GM12878 (cell line): ENCODE measurements at regions not wholly inside any gene's neighbourhood (a gene's known extent, or its start where the extent isn't known, plus 50 kb on each side); places are given as distances from the start of the nearest gene placed in this dataset.

ENCODE experiments used
- ATAC-seq: fragments of 200-7000 bp; cut with Tn5 transposase; 3 replicates; pipeline ENCODE4 v1.9.1; 2020; ENCODE audit warnings: mild to moderate bottlenecking, moderate library complexity
- BruUV-seq: library from RNA; stranded (reverse); fragments of 400-500 nt; replicated peaks from 2 replicates; lab custom pipeline; 2021; lab: Mats Ljungman, UMichigan
- CTCF ChIA-PET: fragments of 300-600 bp; sonication (Branson Sonifier 250); formaldehyde crosslinking; extraction: SDS; loops from one replicate; lab custom pipeline; 2021; ENCODE audit warnings: inconsistent platforms; lab: Yijun Ruan, JAX
- POLR2A ChIA-PET: fragments of 350-600 bp; formaldehyde crosslinking; extraction: SDS; loops from one replicate; lab custom pipeline; 2021; ENCODE audit warnings: inconsistent platforms; lab: Charles Lee
- RAD21 ChIA-PET: fragments of 300-600 bp; sonication (Branson Sonifier 250); formaldehyde crosslinking; loops from one replicate; lab custom pipeline; 2023; ENCODE audit warnings: antibody characterized with exemption; ENCODE audit not compliant: unreplicated experiment; lab: Charles Lee
- SMC1A ChIA-PET: fragments of 300-600 bp; sonication (Branson Sonifier 250); formaldehyde crosslinking; loops from one replicate; lab custom pipeline; 2023; ENCODE audit not compliant: unreplicated experiment, uncharacterized antibody; lab: Charles Lee
- DNase-seq: peaks from one replicate; pipeline ENCODE4 v3.0.0-alpha.2; 2011; ENCODE audit warnings: low read depth, low spot score
- FAIRE-seq: peaks from 3 replicates; lab custom pipeline; 2011; peaks lifted over from hg19 to GRCh38; lab: Jason Lieb, UNC
- H2AFZ ChIP-seq: 2 replicates; pipeline ENCODE4 v1.6.0; 2011; ENCODE audit warnings: low read depth, low read length, control low read depth; ENCODE audit not compliant: control insufficient read depth
- H3K27ac ChIP-seq: 2 replicates; pipeline ENCODE4 v1.5.1; 2011; ENCODE audit warnings: control low read depth; ENCODE audit not compliant: control insufficient read depth, insufficient read depth
- H3K27me3 ChIP-seq, 2 experiments: replicated peaks in 1 of 2; 2 replicates each; pipeline versions ENCODE4 v1.6.0 to v1.6.1; 2011; ENCODE audit warnings: low read length in 1 of 2; ENCODE audit not compliant: control insufficient read depth in 2 of 2, insufficient read depth in 2 of 2
- H3K36me3 ChIP-seq, 2 experiments: 2 replicates each; pipeline ENCODE4 v1.5.1; 2011; ENCODE audit warnings: low read length in 1 of 2; ENCODE audit not compliant: control insufficient read depth in 2 of 2, insufficient read depth in 2 of 2
- H3K4me1 ChIP-seq: 2 replicates; pipeline ENCODE4 v1.6.1; 2011; ENCODE audit warnings: mild to moderate bottlenecking, low read length, moderate library complexity, mixed read lengths; ENCODE audit not compliant: control insufficient read depth, insufficient read depth
- H3K4me2 ChIP-seq: 2 replicates; pipeline ENCODE4 v1.6.0; 2011; ENCODE audit warnings: control low read depth; ENCODE audit not compliant: control insufficient read depth, insufficient read depth
- H3K4me3 ChIP-seq: fragments of 200-600 bp; sonication (generic); 2 replicates; pipeline ENCODE4 v1.5.1; 2016
- H3K79me2 ChIP-seq: 2 replicates; pipeline ENCODE4 v1.6.0; 2011; ENCODE audit warnings: low read length; ENCODE audit not compliant: control insufficient read depth, insufficient read depth
- H3K9ac ChIP-seq: 2 replicates; pipeline ENCODE4 v1.8.0; 2011; ENCODE audit warnings: low read length, control low read depth, mixed read lengths; ENCODE audit not compliant: control insufficient read depth, insufficient read depth
- H3K9me3 ChIP-seq: replicated peaks from 3 replicates; pipeline ENCODE4 v1.5.1; 2011; ENCODE audit warnings: mild to moderate bottlenecking, low read length; ENCODE audit not compliant: control insufficient read depth, insufficient read depth
- H4K20me1 ChIP-seq: 2 replicates; pipeline ENCODE4 v1.6.0; 2011; ENCODE audit not compliant: control insufficient read depth, insufficient read depth
- ATF3 ChIP-seq: IDR thresholded peaks from 2 replicates; pipeline ENCODE4 v1.6.1; 2011; ENCODE audit warnings: low read depth, mild to moderate bottlenecking, low read length, moderate library complexity, borderline replicate concordance; ENCODE audit errors: extremely low read depth
- BCLAF1 ChIP-seq: fragments of 450-650 bp; IDR thresholded peaks from 2 replicates; pipeline ENCODE4 v1.6.1; 2017; ENCODE audit warnings: antibody characterized with exemption, mild to moderate bottlenecking, moderate library complexity
- BRCA1 ChIP-seq: IDR thresholded peaks from 2 replicates; pipeline ENCODE4 v1.6.1; 2011; ENCODE audit warnings: low read depth, low read length, improper control_type of control experiment
- CBFB ChIP-seq: IDR thresholded peaks from 2 replicates; pipeline ENCODE4 v1.6.1; 2016; ENCODE audit warnings: antibody characterized with exemption, low read depth
- CEBPB ChIP-seq, 2 experiments: fragments of 150-350 bp in 1 of 2; IDR thresholded peaks; 2 replicates each; pipeline ENCODE4 v1.6.1; 2012 to 2014; ENCODE audit warnings: low read depth in 2 of 2, low read length in 2 of 2, borderline replicate concordance in 1 of 2, inconsistent platforms in 1 of 2
- IKZF1 ChIP-seq: fragments of 450-650 bp; conservative IDR thresholded peaks from 2 replicates; pipeline ENCODE4 v1.6.1; 2017; ENCODE audit warnings: antibody characterized with exemption, mild to moderate bottlenecking
- MEF2B ChIP-seq: fragments of 450-650 bp; IDR thresholded peaks from 2 replicates; pipeline ENCODE4 v1.6.1; 2018; ENCODE audit warnings: mild to moderate bottlenecking, moderate library complexity; ENCODE audit not compliant: partially characterized antibody, poor library complexity, severe bottlenecking
- MTA2 ChIP-seq: fragments of 450-650 bp; IDR thresholded peaks from 2 replicates; pipeline ENCODE4 v1.6.1; 2016; ENCODE audit warnings: low read depth, mild to moderate bottlenecking, moderate library complexity
- PAX5 ChIP-seq: IDR thresholded peaks from 2 replicates; pipeline ENCODE4 v1.6.1; 2011; ENCODE audit warnings: low read depth, low read length, borderline replicate concordance
- RELB ChIP-seq: fragments of 450-650 bp; IDR thresholded peaks from 2 replicates; pipeline ENCODE4 v1.6.1; 2017; ENCODE audit warnings: low read depth, mild to moderate bottlenecking, moderate library complexity
- SMAD1 ChIP-seq: fragments of 450-650 bp; IDR thresholded peaks from 2 replicates; pipeline ENCODE4 v1.6.1; 2018; ENCODE audit warnings: mild to moderate bottlenecking, low read depth; ENCODE audit not compliant: partially characterized antibody
- SMAD5 ChIP-seq: IDR thresholded peaks from 2 replicates; pipeline ENCODE4 v1.6.1; 2016; ENCODE audit warnings: antibody characterized with exemption, low read depth
- USF2 ChIP-seq: IDR thresholded peaks from 2 replicates; pipeline ENCODE4 v1.6.1; 2011; ENCODE audit warnings: low read depth, low read length, improper control_type of control experiment, borderline replicate concordance
- ZBTB40 ChIP-seq: fragments of 450-650 bp; IDR thresholded peaks from 2 replicates; pipeline ENCODE4 v1.6.1; 2016; ENCODE audit warnings: mild to moderate bottlenecking, moderate library complexity, borderline replicate concordance
- WGBS: methylation state at CpG from one replicate; pipeline ENCODE4 v1.1.6; 2016; ENCODE audit warnings: low lambda C conversion rate; ENCODE audit not compliant: insufficient replicate concordance, insufficient coverage; ENCODE audit errors: missing lambda C conversion rate; 5-methylcytosine and 5-hydroxymethylcytosine counted together
- in situ Hi-C: fragments of 300-500 bp; cut with MboI; formaldehyde crosslinking; loops from 9 replicates; pipeline ENCODE4 v1.14.3; 2018; ENCODE audit warnings: mixed read lengths
- intact Hi-C: fragments of 100-400 bp; cut with micrococcal nuclease; formaldehyde crosslinking; loops from one replicate; pipeline ENCODE4 v1.14.2; 2022; ENCODE audit not compliant: unreplicated experiment

GRCh38 chr13:75996582-75996981, 360.5 kb downstream of the LMO7 start:
- ATAC-seq, result peak; percentile 53
- DNase-seq, result no peak
- Histone ChIP-seq H2AFZ (no peak overlapping the region), H3K4me3 (no peak overlapping the region), H3K79me2 (no peaks in the 10 kb centered on the region), H3K9ac (no peak overlapping the region), H3K27me3 (no peaks in the 10 kb centered on the region), H3K27ac (no peak overlapping the region), H3K4me1 (no peaks in the 10 kb centered on the region), H3K36me3 (no peaks in the 10 kb centered on the region), H3K4me2 (no peak overlapping the region), H4K20me1 (no peaks in the 10 kb centered on the region), H3K9me3 (no peaks in the 10 kb centered on the region)
- no peak for FAIRE-seq
- POLR2A ChIA-PET, result no interaction called here
- no TSS peak for BruUV-seq
- CTCF ChIA-PET, result interaction anchor here (0.8 kb wide), 1 partner anchor 21 kb away, joined by 3 read pairs; no protein-coding TSS in a partner anchor
- in situ Hi-C loops (no loop called here), intact Hi-C loops (no loop called here)
- RAD21 ChIA-PET, result interaction anchor here (1.3 kb wide), 1 partner anchor 301 kb away, joined by 3 read pairs; no protein-coding TSS in a partner anchor
- 88% methylated on average over 2 of the region's 2 CpGs for WGBS
- SMC1A ChIA-PET, result interaction anchor here (0.8 kb wide), 1 partner anchor 31 kb away, joined by 3 read pairs; no protein-coding TSS in a partner anchor
- peak; percentile 30; the same call in 1 of the 2 replicates for TF ChIP-seq ZBTB40
- no peak for TF ChIP-seq ATF3
- TF ChIP-seq MTA2, result peak; percentile 80
- no peak for TF ChIP-seq SMAD5
- TF ChIP-seq PAX5, result no peak
- peak; percentile 63; the same call in 1 of the 2 replicates for TF ChIP-seq RELB
- TF ChIP-seq BRCA1, result no peak
- no peak for TF ChIP-seq MEF2B
- no peak for TF ChIP-seq CBFB
- TF ChIP-seq BCLAF1, result no peak
- no peak for TF ChIP-seq USF2
- no peak for TF ChIP-seq CEBPB (IDR thresholded peaks at IDR 0.05; ENCODE audit: borderline replicate concordance in 1 of 2, low read depth in 2 of 2, low read length in 2 of 2)
- peak; percentile 63 for TF ChIP-seq SMAD1
- peak; percentile 65 for TF ChIP-seq IKZF1
